Stomach (tissue), 8 donors: ENCODE measurements at regions not wholly inside any gene's neighbourhood (a gene's known extent, or its start where the extent isn't known, plus 50 kb on each side); places are given as distances from the start of the nearest gene placed in this dataset.

Experiments used
- DNase-seq, 2 donors: peaks; one replicate each; pipeline versions ENCODE4 v3.0.0 to v3.0.0-alpha.2; 2013 to 2019
- H3K27ac ChIP-seq, 5 donors: fragments of 200-600 bp in 4 of 5; sonication (generic) in 4 of 5; one replicate each; pipeline ENCODE4 v1.5.1; 2013 to 2019; ENCODE audit warnings: mild to moderate bottlenecking in 1 of 5, moderate library complexity in 1 of 5
- H3K27me3 ChIP-seq, 3 donors: fragments of 200-600 bp; sonication (generic); one replicate each; pipeline ENCODE4 v1.5.1; 2017 to 2019; ENCODE audit warnings: mixed run types in 1 of 3
- H3K36me3 ChIP-seq, 4 donors: fragments of 200-600 bp; sonication (generic); 1 replicate in 3 of 4; 2 replicates in 1 of 4; pipeline ENCODE4 v1.5.1; 2016 to 2019
- H3K4me1 ChIP-seq, 4 donors: fragments of 200-600 bp; sonication (generic); one replicate each; pipeline ENCODE4 v1.5.1; 2016 to 2019
- H3K4me3 ChIP-seq, 4 donors: fragments of 200-600 bp; sonication (generic) in 3 of 4; one replicate each; pipeline ENCODE4 v1.5.1; 2016 to 2019; ENCODE audit warnings: mild to moderate bottlenecking in 1 of 4
- H3K9me3 ChIP-seq, 4 donors: fragments of 200-600 bp; sonication (generic); one replicate each; pipeline ENCODE4 v1.5.1; 2016 to 2019
- CTCF ChIP-seq, 7 experiments: fragments of 450-650 bp in 4 of 7; fragments of 200-600 bp in 3 of 7; sonication (generic) in 3 of 7; IDR thresholded peaks; one replicate each; pipeline ENCODE4 v1.5.1; 2016 to 2019; ENCODE audit warnings: antibody characterized with exemption in 7 of 7, control low read depth in 2 of 7, mild to moderate bottlenecking in 1 of 7
- EP300 ChIP-seq: sonication (generic); formaldehyde crosslinking; IDR thresholded peaks from one replicate; pipeline ENCODE4 v1.6.1; 2017; ENCODE audit warnings: antibody characterized with exemption
- POLR2A ChIP-seq, 4 donors: fragments of 450-650 bp; IDR thresholded peaks; one replicate each; pipeline ENCODE4 v1.6.1; 2016; ENCODE audit warnings: antibody characterized with exemption in 4 of 4, control low read depth in 2 of 4, mild to moderate bottlenecking in 1 of 4, moderate library complexity in 1 of 4
- POLR2AphosphoS5 ChIP-seq, 3 donors: sonication (generic); formaldehyde crosslinking; IDR thresholded peaks; one replicate each; pipeline ENCODE4 v1.6.1; 2016; ENCODE audit warnings: antibody characterized with exemption in 3 of 3
- WGBS, 5 donors: extraction: QIAGEN DNeasy Blood & Tissue Kit in 3 of 5; methylation state at CpG; one replicate each; pipeline versions ENCODE4 v1.1.5 to v1.1.7; 2013 to 2018; 5-methylcytosine and 5-hydroxymethylcytosine counted together
- intact Hi-C: fragments of 100-400 bp; cut with DNase I; formaldehyde crosslinking; loops from one replicate; pipeline ENCODE4 v1.15.1; 2023; ENCODE audit warnings: low total_unique reads
- donor health status: healthy with polysubstance abuse.
- donor health status: Bipolar disorder and iron deficiency.
- donor health status: healthy.

- H3K4me3 ChIP-seq = no peak overlapping the region
- intact Hi-C loops = no loop called here
- H3K27ac ChIP-seq = no peak overlapping the region
Measured at GRCh38 chr5:124951105-124951504, 204.7 kb upstream of the ZNF608 start.

GRCh38 chr5:124951661-124952060, 205.2 kb upstream of the ZNF608 start:
- Histone ChIP-seq H3K36me3 (no peaks in the 10 kb centered on the region), H3K9me3 (no peaks in the 10 kb centered on the region), H3K27me3 (no peaks in the 10 kb centered on the region), H3K27ac (no peak overlapping the region), H3K4me3 (no peak overlapping the region), H3K4me1 (peaks cover 0 to 10% (median 0%) of the 10 kb centered on the region in 4 donors)
- intact Hi-C loops = no loop called here
- no peak for DNase-seq
- WGBS, 5 donors = 86 to 95% (median 89%) methylated on average over 3 of the region's 3 CpGs
- TF ChIP-seq CTCF (IDR thresholded peaks at IDR 0.05) (no peak), EP300 (no peak), POLR2AphosphoS5 (IDR thresholded peaks at IDR 0.05) (no peak), POLR2A (IDR thresholded peaks at IDR 0.05) (no peak)

More at GRCh38 chr5:124951105-124951504, 204.7 kb upstream of the ZNF608 start:
- TF ChIP-seq EP300 = no peak
- no peak for TF ChIP-seq CTCF (IDR thresholded peaks at IDR 0.05)
- no peak for TF ChIP-seq POLR2AphosphoS5 (IDR thresholded peaks at IDR 0.05)
- H3K27me3 ChIP-seq = no peaks in the 10 kb centered on the region
- DNase-seq = no peak
- H3K4me1 ChIP-seq = peaks cover 0 to 10% (median 0%) of the 10 kb centered on the region in 4 donors
- no peaks in the 10 kb centered on the region for H3K9me3 ChIP-seq
- WGBS, 5 donors = 94 to 98% (median 97%) methylated on average over 3 of the region's 3 CpGs
- H3K36me3 ChIP-seq = no peaks in the 10 kb centered on the region

- intact Hi-C loops = no loop called here
- Histone ChIP-seq H3K27me3 (no peaks in the 10 kb centered on the region), H3K36me3 (no peaks in the 10 kb centered on the region), H3K4me1 (peaks cover 0 to 10% (median 0%) of the 10 kb centered on the region in 4 donors), H3K4me3 (no peak overlapping the region), H3K27ac (no peak overlapping the region), H3K9me3 (no peaks in the 10 kb centered on the region)
- TF ChIP-seq CTCF (IDR thresholded peaks at IDR 0.05) (no peak), EP300 (no peak), POLR2A (IDR thresholded peaks at IDR 0.05) (no peak), POLR2AphosphoS5 (IDR thresholded peaks at IDR 0.05) (no peak)
- peak; percentile 39 to 46 for DNase-seq
- WGBS, 5 donors = 82 to 94% (median 88%) methylated on average over 7 of the region's 7 CpGs
Measured at GRCh38 chr5:124952079-124952478, 205.6 kb upstream of the ZNF608 start.

- DNase-seq = no peak
- no peaks in the 10 kb centered on the region for H3K36me3 ChIP-seq
- peaks cover 0 to 10% (median 0%) of the 10 kb centered on the region in 4 donors for H3K4me1 ChIP-seq
- peak overlapping the region in 1 of 5 donors; percentile 23 for H3K27ac ChIP-seq
- WGBS, 5 donors = 89 to 95% (median 92%) methylated on average over 2 of the region's 2 CpGs
- intact Hi-C loops = no loop called here
- no peaks in the 10 kb centered on the region for H3K27me3 ChIP-seq
- no peak for TF ChIP-seq CTCF (IDR thresholded peaks at IDR 0.05)
- TF ChIP-seq POLR2AphosphoS5 (IDR thresholded peaks at IDR 0.05) = no peak
- no peak for TF ChIP-seq POLR2A (IDR thresholded peaks at IDR 0.05)
- no peak for TF ChIP-seq EP300
- no peak overlapping the region for H3K4me3 ChIP-seq
- H3K9me3 ChIP-seq = no peaks in the 10 kb centered on the region
Measured at GRCh38 chr5:124952566-124952965, 206.1 kb upstream of the ZNF608 start.
